B cell (primary cell): ENCODE measurements at regions not wholly inside any gene's neighbourhood (a gene's known extent, or its start where the extent isn't known, plus 50 kb on each side); places are given as distances from the start of the nearest gene placed in this dataset.

Experiments
- EZH2 ChIP-seq: IDR thresholded peaks from 2 replicates; pipeline ENCODE4 v1.6.1; 2012; ENCODE audit warnings: borderline replicate concordance, low read depth, mild to moderate bottlenecking, moderate library complexity, low read length; ENCODE audit not compliant: insufficient read depth, poor library complexity, severe bottlenecking
- TF ChIP-seq, protein P1 (sequence below): fragments of 200-600 bp; IDR thresholded peaks from one replicate; pipeline ENCODE4 v1.8.0; 2022; ENCODE audit warnings: antibody characterized with exemption, mild to moderate bottlenecking

DNA sequence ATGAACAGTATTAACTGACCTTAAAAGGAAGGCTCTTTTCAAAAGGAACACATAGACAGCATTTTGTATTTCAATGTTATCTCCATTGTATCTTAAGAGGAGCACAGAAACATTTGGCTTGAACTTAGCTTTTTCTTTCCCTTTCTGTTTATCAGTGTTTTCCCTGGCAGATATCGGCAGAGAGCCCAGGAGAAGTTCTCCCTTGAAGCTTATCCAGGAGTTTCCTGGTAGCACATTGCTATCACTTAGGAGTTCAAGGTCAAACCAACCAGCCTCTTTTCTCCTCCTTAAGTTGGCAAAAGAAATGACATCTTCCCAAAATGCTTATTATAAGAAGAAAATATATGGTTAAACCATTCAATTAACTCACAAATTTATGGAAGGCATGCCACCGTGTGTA, 344.6 kb upstream of the UBE2E2 start:
- no peak for TF ChIP-seq EZH2
- TF ChIP-seq, protein P1, sequence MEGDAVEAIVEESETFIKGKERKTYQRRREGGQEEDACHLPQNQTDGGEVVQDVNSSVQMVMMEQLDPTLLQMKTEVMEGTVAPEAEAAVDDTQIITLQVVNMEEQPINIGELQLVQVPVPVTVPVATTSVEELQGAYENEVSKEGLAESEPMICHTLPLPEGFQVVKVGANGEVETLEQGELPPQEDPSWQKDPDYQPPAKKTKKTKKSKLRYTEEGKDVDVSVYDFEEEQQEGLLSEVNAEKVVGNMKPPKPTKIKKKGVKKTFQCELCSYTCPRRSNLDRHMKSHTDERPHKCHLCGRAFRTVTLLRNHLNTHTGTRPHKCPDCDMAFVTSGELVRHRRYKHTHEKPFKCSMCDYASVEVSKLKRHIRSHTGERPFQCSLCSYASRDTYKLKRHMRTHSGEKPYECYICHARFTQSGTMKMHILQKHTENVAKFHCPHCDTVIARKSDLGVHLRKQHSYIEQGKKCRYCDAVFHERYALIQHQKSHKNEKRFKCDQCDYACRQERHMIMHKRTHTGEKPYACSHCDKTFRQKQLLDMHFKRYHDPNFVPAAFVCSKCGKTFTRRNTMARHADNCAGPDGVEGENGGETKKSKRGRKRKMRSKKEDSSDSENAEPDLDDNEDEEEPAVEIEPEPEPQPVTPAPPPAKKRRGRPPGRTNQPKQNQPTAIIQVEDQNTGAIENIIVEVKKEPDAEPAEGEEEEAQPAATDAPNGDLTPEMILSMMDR = no peak
